HG02610 (cell line): ENCODE measurements at regions not wholly inside any gene's neighbourhood (a gene's known extent, or its start where the extent isn't known, plus 50 kb on each side); places are given as distances from the start of the nearest gene placed in this dataset.

ENCODE experiments used
- ATAC-seq: cut with Tn5 transposase; IDR thresholded peaks from one replicate; pipeline ENCODE4 v1.9.1; 2021; ENCODE audit warnings: mild to moderate bottlenecking, moderate library complexity; ENCODE audit not compliant: unreplicated experiment

GRCh38 chr1:162924179-162924578, 63.2 kb upstream of the CCDC190 start:
- no peak for ATAC-seq

- ATAC-seq: no peak
These were observed 61.2 kb upstream of the CCDC190 start for GRCh38 chr1:162922201-162922600.

- no peak for ATAC-seq
These were observed 60.3 kb upstream of the CCDC190 start for GRCh38 chr1:162921311-162921710.

- ATAC-seq: no peak
These were observed 58.1 kb upstream of the CCDC190 start for GRCh38 chr1:162919034-162919433.

- ATAC-seq: no peak
These were observed 57.3 kb upstream of the CCDC190 start for GRCh38 chr1:162918151-162918754.

- ATAC-seq: no peak
These were observed 56.0 kb upstream of the CCDC190 start for GRCh38 chr1:162916821-162917613.

GRCh38 chr1:162916407-162916806, 55.4 kb upstream of the CCDC190 start:
- ATAC-seq: no peak

- no peak for ATAC-seq
These were observed 53.6 kb upstream of the CCDC190 start for GRCh38 chr1:162914601-162915000.

GRCh38 chr1:162913345-162913744, 52.4 kb upstream of the CCDC190 start:
- ATAC-seq: no peak

- ATAC-seq: no peak
These were observed 51.2 kb upstream of the CCDC190 start for GRCh38 chr1:162912061-162912667.
